ENCODE measurements at regions not wholly inside any gene's neighbourhood (a gene's known extent, or its start where the extent isn't known, plus 50 kb on each side); places are given as distances from the start of the nearest gene placed in this dataset.

DNA sequence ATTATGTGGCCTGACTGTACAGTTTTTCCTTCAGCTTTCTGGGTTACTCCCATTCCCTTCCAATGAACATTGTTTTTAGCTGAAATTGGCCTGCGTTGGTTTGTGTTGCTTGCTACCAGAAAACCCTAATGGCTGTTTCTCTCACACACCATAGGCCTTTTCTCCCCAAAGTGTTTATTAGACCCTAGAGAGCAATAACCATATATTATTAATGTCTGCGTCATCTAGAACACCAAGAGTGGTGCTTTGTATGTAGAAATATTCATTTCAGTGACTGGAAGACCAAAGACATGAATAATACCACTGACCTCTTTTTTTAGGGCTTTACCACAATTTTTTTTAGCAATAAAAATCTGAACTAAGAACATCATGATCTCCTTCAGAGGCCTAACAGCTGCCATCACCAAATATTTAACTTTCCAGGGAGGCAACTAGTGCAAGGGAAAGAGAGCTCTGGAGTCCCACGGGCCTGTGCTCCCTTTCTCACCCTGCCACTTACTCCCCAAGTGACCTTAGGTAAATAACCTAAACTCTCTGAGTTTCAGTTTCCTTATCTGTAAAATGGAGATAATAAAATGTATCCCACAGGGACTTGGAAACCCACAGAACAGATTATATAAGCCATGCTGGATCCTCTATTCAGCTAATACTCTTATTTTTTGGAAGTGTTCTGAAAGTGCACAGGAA lies 201.9 kb upstream of the ISL1 start:
- no peak for ATAC-seq (ENCODE audit: low FRiP score in 2 of 2)
- no peaks in the 10 kb centered on the region for H3K36me3 ChIP-seq
- WGBS, 2 donors, result 43 to 50% methylated on average over 3 of the region's 3 CpGs
- no peak for DNase-seq
- H3K27me3 ChIP-seq, result no peaks in the 10 kb centered on the region
- no peak overlapping the region for H3K27ac ChIP-seq
- H3K4me1 ChIP-seq, result no peaks in the 10 kb centered on the region
- H3K9me3 ChIP-seq, result no peaks in the 10 kb centered on the region
- no peak overlapping the region for H3K4me3 ChIP-seq
- TF ChIP-seq, protein P1, sequence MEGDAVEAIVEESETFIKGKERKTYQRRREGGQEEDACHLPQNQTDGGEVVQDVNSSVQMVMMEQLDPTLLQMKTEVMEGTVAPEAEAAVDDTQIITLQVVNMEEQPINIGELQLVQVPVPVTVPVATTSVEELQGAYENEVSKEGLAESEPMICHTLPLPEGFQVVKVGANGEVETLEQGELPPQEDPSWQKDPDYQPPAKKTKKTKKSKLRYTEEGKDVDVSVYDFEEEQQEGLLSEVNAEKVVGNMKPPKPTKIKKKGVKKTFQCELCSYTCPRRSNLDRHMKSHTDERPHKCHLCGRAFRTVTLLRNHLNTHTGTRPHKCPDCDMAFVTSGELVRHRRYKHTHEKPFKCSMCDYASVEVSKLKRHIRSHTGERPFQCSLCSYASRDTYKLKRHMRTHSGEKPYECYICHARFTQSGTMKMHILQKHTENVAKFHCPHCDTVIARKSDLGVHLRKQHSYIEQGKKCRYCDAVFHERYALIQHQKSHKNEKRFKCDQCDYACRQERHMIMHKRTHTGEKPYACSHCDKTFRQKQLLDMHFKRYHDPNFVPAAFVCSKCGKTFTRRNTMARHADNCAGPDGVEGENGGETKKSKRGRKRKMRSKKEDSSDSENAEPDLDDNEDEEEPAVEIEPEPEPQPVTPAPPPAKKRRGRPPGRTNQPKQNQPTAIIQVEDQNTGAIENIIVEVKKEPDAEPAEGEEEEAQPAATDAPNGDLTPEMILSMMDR (IDR thresholded peaks at IDR 0.05), result no peak
- TF ChIP-seq POLR2A (IDR thresholded peaks at IDR 0.05), result no peak
- TF ChIP-seq POLR2AphosphoS5 (IDR thresholded peaks at IDR 0.05), result no peak
- TF ChIP-seq EP300 (IDR thresholded peaks at IDR 0.05), result no peak

- Histone ChIP-seq H3K4me1 (no peaks in the 10 kb centered on the region), H3K27me3 (no peaks in the 10 kb centered on the region), H3K9me3 (no peaks in the 10 kb centered on the region), H3K27ac (no peak overlapping the region), H3K4me3 (no peak overlapping the region), H3K36me3 (no peaks in the 10 kb centered on the region)
- no peak for ATAC-seq (ENCODE audit: low FRiP score in 2 of 2)
- 57 to 66% methylated on average over 4 of the region's 4 CpGs for WGBS, 2 donors
- no peak for DNase-seq
- TF ChIP-seq POLR2AphosphoS5 (IDR thresholded peaks at IDR 0.05), result no peak
- no peak for TF ChIP-seq POLR2A (IDR thresholded peaks at IDR 0.05)
- TF ChIP-seq EP300 (IDR thresholded peaks at IDR 0.05), result no peak
- TF ChIP-seq, protein P1 (IDR thresholded peaks at IDR 0.05), result no peak
These were observed 197.4 kb upstream of the ISL1 start for GRCh38 chr5:51185850-51186329.

- H3K27ac ChIP-seq, result no peak overlapping the region
- H3K36me3 ChIP-seq, result no peaks in the 10 kb centered on the region
- DNase-seq (no peak), ATAC-seq (ENCODE audit: low FRiP score in 2 of 2) (no peak)
- WGBS, 2 donors, result 66 to 76% methylated on average over 6 of the region's 6 CpGs
- no peak for TF ChIP-seq EP300 (IDR thresholded peaks at IDR 0.05)
- TF ChIP-seq, protein P1 (IDR thresholded peaks at IDR 0.05), result no peak
- no peak for TF ChIP-seq POLR2A (IDR thresholded peaks at IDR 0.05)
- no peaks in the 10 kb centered on the region for H3K4me1 ChIP-seq
- H3K9me3 ChIP-seq, result no peaks in the 10 kb centered on the region
- no peak overlapping the region for H3K4me3 ChIP-seq
- no peaks in the 10 kb centered on the region for H3K27me3 ChIP-seq
These were observed 195.2 kb upstream of the ISL1 start for GRCh38 chr5:51188001-51188591.

DNA sequence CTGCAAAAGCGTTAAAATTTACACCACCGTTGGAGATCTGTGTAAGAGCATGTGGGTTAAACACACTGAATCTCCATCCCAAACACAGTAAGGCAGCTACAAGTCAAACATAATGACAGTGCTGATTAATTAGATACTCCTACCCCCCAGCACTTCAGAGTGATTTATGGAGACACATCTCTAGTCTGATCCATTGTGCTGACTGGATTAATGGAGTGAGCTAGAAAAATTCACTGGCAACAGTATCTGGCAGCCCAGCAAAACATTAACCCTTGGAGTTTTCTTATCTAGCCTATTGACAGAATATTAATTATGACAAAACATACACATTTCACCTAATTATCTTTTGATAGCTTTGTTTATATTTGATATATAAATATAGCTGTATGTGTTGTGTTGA lies 188.6 kb upstream of the ISL1 start:
- H3K27ac ChIP-seq, result no peak overlapping the region
- no peaks in the 10 kb centered on the region for H3K9me3 ChIP-seq
- no peaks in the 10 kb centered on the region for H3K4me1 ChIP-seq
- WGBS, 2 donors, result 11 to 20% methylated on average over 2 of the region's 2 CpGs
- no peak for TF ChIP-seq EP300 (IDR thresholded peaks at IDR 0.05)
- H3K36me3 ChIP-seq, result no peaks in the 10 kb centered on the region
- H3K27me3 ChIP-seq, result no peaks in the 10 kb centered on the region
- DNase-seq (no peak), ATAC-seq (ENCODE audit: low FRiP score in 2 of 2) (no peak)
- H3K4me3 ChIP-seq, result no peak overlapping the region

DNA sequence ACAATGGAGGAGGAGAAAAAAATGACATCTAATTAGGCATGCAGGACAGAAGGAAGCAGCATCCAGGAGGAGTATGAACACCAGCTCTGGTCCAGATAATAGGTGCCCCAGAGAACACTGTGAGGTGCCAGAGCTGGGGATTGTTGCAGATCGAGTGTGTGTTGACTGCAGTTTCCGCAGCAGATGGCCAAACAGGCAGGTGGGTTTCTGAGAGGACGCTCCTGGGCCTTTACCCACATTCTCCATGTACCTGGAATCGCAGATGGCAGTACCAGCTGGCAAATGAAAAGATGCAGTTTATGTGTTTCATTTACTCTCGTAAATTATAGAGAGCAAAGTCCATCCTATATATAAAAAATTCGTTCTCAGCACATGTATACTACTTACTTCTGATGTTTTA lies 182.2 kb upstream of the ISL1 start:
- no peaks in the 10 kb centered on the region for H3K36me3 ChIP-seq
- no peak for ATAC-seq (ENCODE audit: low FRiP score in 2 of 2)

More for the DNA sequence above, 182.2 kb upstream of the ISL1 start:
- H3K4me3 ChIP-seq, result no peak overlapping the region
- no peak overlapping the region for H3K27ac ChIP-seq
- no peaks in the 10 kb centered on the region for H3K4me1 ChIP-seq
- H3K27me3 ChIP-seq, result no peaks in the 10 kb centered on the region
- no peaks in the 10 kb centered on the region for H3K9me3 ChIP-seq
- DNase-seq, result no peak
- TF ChIP-seq EP300 (IDR thresholded peaks at IDR 0.05), result no peak
- TF ChIP-seq POLR2AphosphoS5 (IDR thresholded peaks at IDR 0.05), result no peak
- no peak for TF ChIP-seq POLR2A (IDR thresholded peaks at IDR 0.05)
- TF ChIP-seq, protein P1 (IDR thresholded peaks at IDR 0.05), result no peak
- 60 to 74% methylated on average over 6 of the region's 6 CpGs for WGBS, 2 donors

All from upper lobe of left lung (tissue), 6 donors.